ENCODE measurements at regions not wholly inside any gene's neighbourhood (a gene's known extent, or its start where the extent isn't known, plus 50 kb on each side); places are given as distances from the start of the nearest gene placed in this dataset.
"Not testable (repeated sequence)": the region's sequence is repeated elsewhere in the genome, so short reads cannot be mapped to it uniquely, and the experiment has no call there.

GRCh38 chr6:145279551-145279950, 455.8 kb downstream of the EPM2A start:
- no peak overlapping the region for H3K4me3 Mint-ChIP-seq
- no peaks in the 10 kb centered on the region for H3K36me3 Mint-ChIP-seq
- H3K9me3 Mint-ChIP-seq, result peaks cover 4% of the 10 kb centered on the region in 2 donors
- DNase-seq (no peak), ATAC-seq (replicated peaks) (no peak)
- H3K27me3 Mint-ChIP-seq, result peaks cover 3 to 4% of the 10 kb centered on the region in 2 donors
- H3K27ac Mint-ChIP-seq, result no peak overlapping the region
- H3K4me1 Mint-ChIP-seq, result no peaks in the 10 kb centered on the region

DNA sequence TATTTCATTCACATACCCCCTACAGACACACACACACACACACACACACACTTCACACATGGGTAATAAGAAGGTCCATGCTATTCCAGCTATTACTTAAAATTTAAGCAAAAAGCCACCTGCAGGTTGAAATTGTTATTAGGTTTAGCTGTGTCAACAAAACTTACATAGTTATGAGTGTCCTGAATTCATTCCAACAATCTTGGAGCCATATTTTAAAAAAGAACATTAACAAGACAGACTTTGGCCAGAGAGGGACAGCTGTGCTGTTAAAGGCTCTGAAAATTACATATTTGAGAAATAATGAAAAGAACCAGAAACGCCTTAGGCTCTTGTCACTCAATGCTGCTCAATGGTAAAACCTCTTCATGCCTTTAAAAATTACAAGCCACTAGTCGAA, 455.3 kb downstream of the EPM2A start:
- ATAC-seq (replicated peaks) (no peak), DNase-seq (no peak)
- Mint-ChIP-seq H3K27ac (no peak overlapping the region), H3K36me3 (no peaks in the 10 kb centered on the region), H3K4me3 (no peak overlapping the region), H3K9me3 (peaks cover 4% of the 10 kb centered on the region in 2 donors), H3K4me1 (no peaks in the 10 kb centered on the region), H3K27me3 (peaks cover 3 to 4% of the 10 kb centered on the region in 2 donors)

- not testable (repeated sequence) for DNase-seq; ATAC-seq (replicated peaks); H3K4me1 Mint-ChIP-seq; H3K36me3 Mint-ChIP-seq; H3K27ac Mint-ChIP-seq; H3K4me3 Mint-ChIP-seq; H3K27me3 Mint-ChIP-seq; H3K9me3 Mint-ChIP-seq
These were observed 452.1 kb downstream of the EPM2A start for GRCh38 chr6:145283209-145283608.

- no peaks in the 10 kb centered on the region for H3K4me1 Mint-ChIP-seq
- no peaks in the 10 kb centered on the region for H3K36me3 Mint-ChIP-seq
- H3K9me3 Mint-ChIP-seq, result peaks cover 4% of the 10 kb centered on the region in 2 donors
- peaks cover 3 to 4% of the 10 kb centered on the region in 2 donors for H3K27me3 Mint-ChIP-seq
- no peak overlapping the region for H3K4me3 Mint-ChIP-seq
- no peak for DNase-seq
- no peak for ATAC-seq (replicated peaks)
- H3K27ac Mint-ChIP-seq, result no peak overlapping the region
These were observed 451.5 kb downstream of the EPM2A start for GRCh38 chr6:145283856-145284255.

GRCh38 chr6:145286916-145287315, 448.4 kb downstream of the EPM2A start:
- DNase-seq, result no peak
- no peak for ATAC-seq (replicated peaks)
- H3K4me1 Mint-ChIP-seq, result no peaks in the 10 kb centered on the region
- H3K4me3 Mint-ChIP-seq, result no peak overlapping the region
- H3K27ac Mint-ChIP-seq, result no peak overlapping the region
- no peaks in the 10 kb centered on the region for H3K36me3 Mint-ChIP-seq
- peaks cover 2 to 4% of the 10 kb centered on the region in 2 donors for H3K9me3 Mint-ChIP-seq
- no peaks in the 10 kb centered on the region for H3K27me3 Mint-ChIP-seq

DNA sequence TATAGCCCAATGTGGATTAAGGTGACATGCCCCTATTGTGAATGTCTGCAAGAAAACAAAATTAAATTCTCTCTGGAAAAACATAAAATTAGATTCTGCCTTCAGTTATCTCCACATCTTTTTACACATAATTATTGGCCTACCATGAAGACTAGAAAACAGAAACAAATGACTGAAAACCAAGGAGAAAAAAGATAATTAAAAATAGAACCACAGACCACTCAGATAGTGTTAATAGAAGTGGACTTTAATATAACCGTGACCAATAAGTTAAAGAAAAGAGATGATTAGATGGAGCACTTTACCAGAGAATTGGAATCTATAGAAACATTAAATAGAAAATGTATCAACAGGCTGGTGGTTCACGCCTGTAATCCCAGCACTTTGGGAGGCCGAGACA, 445.7 kb downstream of the EPM2A start:
- no peaks in the 10 kb centered on the region for H3K4me1 Mint-ChIP-seq
- H3K27me3 Mint-ChIP-seq, result no peaks in the 10 kb centered on the region
- H3K36me3 Mint-ChIP-seq, result no peaks in the 10 kb centered on the region
- H3K9me3 Mint-ChIP-seq, result peaks cover 2 to 4% of the 10 kb centered on the region in 2 donors
- no peak overlapping the region for H3K27ac Mint-ChIP-seq
- DNase-seq (no peak), ATAC-seq (replicated peaks) (no peak)
- H3K4me3 Mint-ChIP-seq, result no peak overlapping the region

- peaks cover 2 to 4% of the 10 kb centered on the region in 2 donors for H3K9me3 Mint-ChIP-seq
- no peak for ATAC-seq (replicated peaks)
- H3K27me3 Mint-ChIP-seq, result no peaks in the 10 kb centered on the region
- H3K27ac Mint-ChIP-seq, result no peak overlapping the region
- no peaks in the 10 kb centered on the region for H3K36me3 Mint-ChIP-seq
- no peak overlapping the region for H3K4me3 Mint-ChIP-seq
- H3K4me1 Mint-ChIP-seq, result no peaks in the 10 kb centered on the region
- DNase-seq, result no peak
These were observed 445.2 kb downstream of the EPM2A start for GRCh38 chr6:145290122-145290521.

DNA sequence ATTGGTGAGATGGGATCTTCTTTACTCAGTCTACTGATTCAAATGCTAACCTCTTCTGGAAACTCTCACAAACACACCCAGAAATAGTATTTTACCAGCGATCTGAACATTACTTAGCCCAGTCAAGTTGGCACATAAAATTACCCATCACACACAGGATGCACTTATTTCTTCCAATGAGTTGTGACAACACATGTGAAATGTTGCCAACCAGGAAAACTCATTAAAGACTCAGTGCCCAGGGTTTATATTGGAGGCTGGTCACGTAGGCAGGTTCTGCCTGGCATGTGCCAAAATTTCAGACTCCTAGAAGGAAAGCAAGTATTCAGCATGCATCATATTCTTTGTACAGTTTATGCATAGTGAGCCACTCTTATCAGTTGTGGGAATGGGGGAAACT, 443.3 kb downstream of the EPM2A start:
- no peaks in the 10 kb centered on the region for H3K27me3 Mint-ChIP-seq
- no peak overlapping the region for H3K27ac Mint-ChIP-seq
- H3K4me1 Mint-ChIP-seq, result no peaks in the 10 kb centered on the region
- ATAC-seq (replicated peaks) (no peak), DNase-seq (no peak)
- H3K9me3 Mint-ChIP-seq, result peaks cover 2 to 4% of the 10 kb centered on the region in 2 donors
- no peaks in the 10 kb centered on the region for H3K36me3 Mint-ChIP-seq
- no peak overlapping the region for H3K4me3 Mint-ChIP-seq

- Mint-ChIP-seq H3K4me1 (no peaks in the 10 kb centered on the region), H3K27me3 (no peaks in the 10 kb centered on the region), H3K9me3 (peaks cover 3% of the 10 kb centered on the region in 2 donors), H3K4me3 (no peak overlapping the region), H3K27ac (no peak overlapping the region), H3K36me3 (no peaks in the 10 kb centered on the region)
- ATAC-seq (replicated peaks) (no peak), DNase-seq (no peak)
These were observed 440.4 kb downstream of the EPM2A start for GRCh38 chr6:145294942-145295341.

- no peak overlapping the region for H3K27ac Mint-ChIP-seq
- H3K4me3 Mint-ChIP-seq, result no peak overlapping the region
- no peak for DNase-seq
- ATAC-seq (replicated peaks), result no peak
- H3K36me3 Mint-ChIP-seq, result no peaks in the 10 kb centered on the region
- H3K27me3 Mint-ChIP-seq, result no peaks in the 10 kb centered on the region
- H3K4me1 Mint-ChIP-seq, result no peaks in the 10 kb centered on the region
- H3K9me3 Mint-ChIP-seq, result peaks cover 3 to 5% of the 10 kb centered on the region in 2 donors
These were observed 439.6 kb downstream of the EPM2A start for GRCh38 chr6:145295746-145296145.

DNA sequence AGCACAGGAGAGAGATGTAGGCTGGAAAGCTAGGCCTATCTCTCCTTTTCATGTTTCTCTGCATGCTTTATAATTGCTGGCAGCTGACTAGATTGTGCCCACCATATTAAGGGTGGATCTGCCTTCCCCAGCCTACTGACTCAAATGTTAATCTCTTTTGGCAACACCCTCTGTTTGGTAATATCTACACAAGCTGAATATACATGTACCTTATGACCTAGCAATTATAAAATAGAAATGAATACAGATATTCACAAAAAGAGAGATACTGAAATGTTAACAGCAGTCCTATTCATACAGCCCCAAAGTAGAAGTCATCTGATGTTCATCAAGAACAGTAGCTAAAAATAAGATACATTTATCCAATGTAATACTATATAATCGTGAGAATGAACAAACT, 429.6 kb downstream of the EPM2A start:
- Mint-ChIP-seq H3K9me3 (peaks cover 0 to under 1% of the 10 kb centered on the region in 2 donors), H3K27ac (no peak overlapping the region), H3K4me1 (no peaks in the 10 kb centered on the region), H3K4me3 (no peak overlapping the region), H3K27me3 (no peaks in the 10 kb centered on the region), H3K36me3 (no peaks in the 10 kb centered on the region)
- DNase-seq (no peak), ATAC-seq (replicated peaks) (no peak)

DNA sequence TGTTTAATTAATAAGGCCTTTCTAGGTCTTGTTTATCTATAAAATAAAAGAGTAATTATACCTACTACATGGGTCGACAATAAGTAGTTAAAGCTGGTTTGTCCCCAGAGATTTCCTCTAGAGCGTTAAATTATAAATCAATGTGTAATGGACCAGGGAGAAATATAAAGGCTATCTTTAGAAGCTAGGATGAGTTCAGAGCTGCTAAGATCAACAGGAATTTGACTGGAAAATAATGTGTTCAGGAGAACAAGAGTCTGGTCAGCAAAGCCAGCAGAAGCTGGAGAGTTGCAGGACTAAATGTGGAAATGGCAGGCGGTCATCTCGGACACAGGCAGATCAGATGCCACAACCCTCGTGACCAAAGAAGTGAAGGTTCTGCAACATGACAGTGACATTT, 428.8 kb downstream of the EPM2A start:
- ATAC-seq (replicated peaks), result no peak

GRCh38 chr6:145309842-145310535, 425.3 kb downstream of the EPM2A start:
- Mint-ChIP-seq H3K9me3 (no peaks in the 10 kb centered on the region), H3K4me1 (no peaks in the 10 kb centered on the region), H3K4me3 (no peak overlapping the region), H3K27ac (no peak overlapping the region), H3K27me3 (no peaks in the 10 kb centered on the region), H3K36me3 (no peaks in the 10 kb centered on the region)
- DNase-seq, result no peak
- no peak for ATAC-seq (replicated peaks)

More for the DNA sequence above, 428.8 kb downstream of the EPM2A start:
- H3K9me3 Mint-ChIP-seq, result no peaks in the 10 kb centered on the region
- H3K36me3 Mint-ChIP-seq, result no peaks in the 10 kb centered on the region
- no peak overlapping the region for H3K27ac Mint-ChIP-seq
- H3K4me1 Mint-ChIP-seq, result no peaks in the 10 kb centered on the region
- no peak overlapping the region for H3K4me3 Mint-ChIP-seq
- DNase-seq, result no peak
- H3K27me3 Mint-ChIP-seq, result no peaks in the 10 kb centered on the region

DNA sequence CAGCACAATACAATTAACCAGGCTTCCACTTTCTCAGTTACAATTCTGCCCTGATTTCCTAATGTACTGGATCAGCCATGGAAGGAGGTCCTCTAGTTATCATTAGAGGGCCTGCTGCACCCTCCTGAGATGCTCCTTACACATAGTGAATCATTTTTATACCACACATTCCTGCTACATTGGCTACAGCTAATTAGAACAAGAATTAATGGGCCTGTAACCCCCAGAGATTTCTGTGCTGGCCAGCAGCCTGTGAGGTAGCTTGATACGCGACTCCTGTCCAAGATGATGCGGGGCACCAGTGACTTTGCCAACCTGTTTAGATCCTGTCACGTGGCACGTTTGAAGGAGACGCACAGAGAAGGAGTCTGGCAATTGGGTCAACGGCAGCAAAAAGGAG, 422.8 kb downstream of the EPM2A start:
- Mint-ChIP-seq H3K4me3 (no peak overlapping the region), H3K9me3 (peaks cover 0 to 1% of the 10 kb centered on the region in 2 donors), H3K27ac (no peak overlapping the region), H3K27me3 (no peaks in the 10 kb centered on the region), H3K4me1 (no peaks in the 10 kb centered on the region), H3K36me3 (no peaks in the 10 kb centered on the region)
- no peak for ATAC-seq (replicated peaks)
- no peak for DNase-seq

DNA sequence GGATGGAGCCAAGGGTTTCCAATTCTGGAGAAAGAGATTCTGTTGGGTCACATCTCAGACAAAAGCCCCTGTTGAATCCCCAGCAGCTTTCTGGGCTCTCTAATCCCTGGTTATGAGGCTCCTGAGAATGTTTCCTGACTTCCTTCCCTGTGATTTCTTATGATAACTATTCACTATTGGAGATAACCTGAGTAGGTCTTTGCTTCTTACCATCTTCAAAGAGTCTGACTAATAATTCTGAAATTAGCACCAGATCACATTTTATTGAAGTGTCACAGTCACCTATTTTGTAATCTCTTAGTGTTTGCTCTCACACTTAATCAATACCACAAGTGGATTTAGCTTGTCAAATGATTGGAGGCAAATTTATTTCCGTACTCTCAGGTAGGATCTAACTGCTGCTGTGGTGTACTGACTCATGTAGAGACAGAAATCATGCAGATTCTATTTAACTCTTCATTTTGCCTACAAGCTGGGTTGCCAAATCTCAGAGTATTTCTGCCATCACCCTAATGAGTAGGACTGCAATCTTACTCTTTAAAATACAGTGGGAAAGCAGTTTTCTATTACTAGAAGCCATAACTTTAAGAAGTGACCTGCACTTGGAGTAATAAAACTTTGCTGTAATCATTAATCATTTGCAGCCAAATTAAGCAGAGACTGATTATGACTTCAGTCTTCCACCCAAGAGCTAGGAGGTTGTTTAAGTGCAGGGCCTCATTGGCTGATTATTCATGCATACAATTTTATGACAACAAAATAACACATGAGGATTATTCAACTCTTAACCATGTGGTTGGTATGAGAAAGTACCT, 422.1 kb downstream of the EPM2A start:
- DNase-seq, result no peak
- H3K4me3 Mint-ChIP-seq, result no peak overlapping the region
- no peaks in the 10 kb centered on the region for H3K36me3 Mint-ChIP-seq
- peaks cover 1 to 4% of the 10 kb centered on the region in 2 donors for H3K9me3 Mint-ChIP-seq
- no peaks in the 10 kb centered on the region for H3K27me3 Mint-ChIP-seq
- no peak overlapping the region for H3K27ac Mint-ChIP-seq
- no peaks in the 10 kb centered on the region for H3K4me1 Mint-ChIP-seq
- no peak for ATAC-seq (replicated peaks)
